ENCODE measurements at regions not wholly inside any gene's neighbourhood (a gene's known extent, or its start where the extent isn't known, plus 50 kb on each side); places are given as distances from the start of the nearest gene placed in this dataset.
"Not testable (repeated sequence)": the region's sequence is repeated elsewhere in the genome, so short reads cannot be mapped to it uniquely, and the experiment has no call there.

DNA sequence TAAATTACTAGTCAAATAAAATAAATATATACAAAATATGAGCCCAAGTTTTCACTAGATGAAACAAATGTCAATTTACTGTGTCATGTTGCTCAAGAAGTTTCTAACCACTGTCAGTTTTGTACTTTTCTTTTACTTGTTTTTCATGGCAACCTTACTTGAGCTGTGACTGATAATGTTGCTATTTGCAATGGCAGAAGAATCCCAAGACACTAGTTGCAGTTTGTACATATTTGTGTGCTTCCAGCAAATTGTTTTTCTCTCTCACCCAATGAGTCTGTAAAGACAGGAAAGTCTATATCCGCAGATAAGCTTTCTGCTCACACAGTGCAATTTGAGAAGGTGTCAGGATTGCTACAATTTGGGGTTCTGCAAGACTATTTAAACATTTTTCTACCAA, 338.6 kb upstream of the PCSK5 start:
- no peak for DNase-seq

DNA sequence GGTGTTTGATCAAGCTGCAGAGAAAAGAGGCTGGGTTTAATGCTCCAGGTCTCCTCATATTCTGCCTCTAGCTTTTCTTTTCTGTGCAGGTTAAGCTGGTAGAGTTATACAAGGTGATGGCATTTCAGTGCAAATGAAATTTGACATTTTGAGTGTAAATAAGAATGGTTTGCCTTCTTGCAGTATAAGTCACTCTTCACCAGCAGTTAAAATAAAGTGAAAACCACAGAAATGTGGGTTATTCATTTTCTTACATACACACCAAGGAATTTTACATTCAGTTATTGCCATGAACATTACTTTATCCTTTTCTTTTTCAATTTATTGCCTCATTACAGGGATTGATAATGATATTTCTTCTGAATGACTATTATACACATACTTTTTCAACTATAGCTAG, 337.5 kb upstream of the PCSK5 start:
- DNase-seq, result no peak

DNA sequence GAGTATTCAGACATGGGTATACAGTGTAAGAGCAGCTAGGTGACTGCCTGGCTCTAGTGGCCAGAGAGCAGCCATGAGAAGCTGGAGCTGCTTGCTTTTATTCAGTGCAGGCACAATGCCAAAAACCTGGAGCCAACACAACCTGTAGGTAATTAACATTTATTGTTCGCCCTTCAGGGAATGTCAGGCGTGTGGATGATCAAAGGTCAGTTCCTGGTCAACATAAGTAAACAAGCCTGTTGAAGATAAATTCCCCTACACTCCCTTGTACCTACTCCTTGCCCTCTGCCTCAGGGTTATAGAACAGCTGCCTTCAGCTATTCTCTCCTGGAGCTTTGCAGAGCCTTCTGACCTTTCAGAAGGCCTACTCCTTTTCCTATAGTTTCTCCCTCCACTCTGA, 323.7 kb upstream of the PCSK5 start:
- not testable (repeated sequence) for DNase-seq

DNA sequence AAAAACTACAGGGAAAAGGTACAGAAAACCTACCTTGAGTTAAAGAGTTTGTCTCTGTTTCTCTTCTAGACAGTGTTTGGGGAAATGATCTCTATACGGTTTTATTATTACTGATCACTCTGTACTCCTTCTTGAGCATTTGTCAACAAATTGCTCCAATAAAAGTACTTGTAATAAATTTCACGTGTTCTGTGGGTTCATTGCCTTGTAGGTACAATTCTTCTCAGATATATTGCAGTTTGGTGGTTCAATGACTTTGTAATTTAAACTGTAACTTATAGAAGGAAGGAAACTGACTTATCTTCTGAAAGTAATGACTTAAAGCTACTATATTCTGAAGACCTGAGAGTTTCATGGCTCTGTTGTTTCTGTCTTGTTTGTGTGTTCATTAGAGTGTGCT, 319.9 kb upstream of the PCSK5 start:
- DNase-seq, result no peak

DNA sequence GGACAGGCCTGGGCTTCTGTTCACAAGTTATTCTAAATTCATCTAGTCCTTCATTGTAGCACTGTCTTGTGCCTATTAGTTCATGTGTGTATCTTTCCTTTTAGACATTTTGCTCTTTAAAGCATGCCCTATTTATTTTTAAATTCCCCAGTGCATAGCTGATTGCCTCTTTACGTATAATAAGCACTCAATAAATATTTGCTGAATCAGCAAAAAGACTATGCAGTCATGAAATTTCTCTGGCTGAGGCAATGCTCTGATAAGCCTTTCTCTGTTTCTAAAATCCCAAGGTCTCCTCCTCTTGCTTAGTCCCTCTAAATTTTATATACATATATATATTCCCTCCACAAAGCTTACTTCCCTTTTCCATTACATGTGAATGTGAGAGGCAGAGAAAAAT, 315.9 kb upstream of the PCSK5 start:
- no peak for DNase-seq

DNA sequence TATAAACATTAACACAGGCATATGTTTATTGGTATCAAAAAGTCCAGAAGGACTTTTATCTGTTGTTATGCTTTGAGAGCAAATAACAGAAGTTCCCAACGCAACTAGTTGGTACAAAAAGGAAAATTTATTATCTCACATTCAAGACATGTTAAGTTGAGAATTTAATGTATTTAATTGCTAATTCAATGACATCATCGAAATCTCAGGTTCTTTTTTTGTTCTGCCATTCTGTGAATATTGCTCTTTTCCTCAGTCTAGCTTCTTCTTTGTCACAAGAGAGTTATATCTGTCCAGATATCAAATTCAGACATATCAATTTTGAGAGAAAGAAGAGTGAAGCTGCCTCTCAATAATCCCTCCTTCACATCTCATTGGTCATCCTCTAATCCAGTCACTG, 307.6 kb upstream of the PCSK5 start:
- no peak for DNase-seq

DNA sequence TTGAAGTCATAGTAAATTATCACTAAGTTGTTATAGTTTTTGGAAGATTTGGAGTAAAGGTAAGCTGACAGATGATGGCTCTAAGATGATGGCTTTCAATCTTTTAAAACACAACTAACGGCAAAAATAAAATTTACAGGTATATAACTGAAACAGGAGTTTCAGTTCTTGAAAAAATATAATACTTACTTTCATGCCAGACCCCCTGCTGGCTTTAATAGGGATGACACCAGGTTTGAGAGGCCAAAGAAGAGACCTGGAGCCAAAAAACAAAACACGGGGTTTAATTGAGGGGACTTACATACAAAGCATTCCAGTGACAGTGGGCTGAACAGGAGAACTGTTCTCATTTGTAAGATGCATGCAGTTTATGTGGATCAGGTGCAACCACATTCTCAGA, 301.7 kb upstream of the PCSK5 start:
- no peak for DNase-seq

DNA sequence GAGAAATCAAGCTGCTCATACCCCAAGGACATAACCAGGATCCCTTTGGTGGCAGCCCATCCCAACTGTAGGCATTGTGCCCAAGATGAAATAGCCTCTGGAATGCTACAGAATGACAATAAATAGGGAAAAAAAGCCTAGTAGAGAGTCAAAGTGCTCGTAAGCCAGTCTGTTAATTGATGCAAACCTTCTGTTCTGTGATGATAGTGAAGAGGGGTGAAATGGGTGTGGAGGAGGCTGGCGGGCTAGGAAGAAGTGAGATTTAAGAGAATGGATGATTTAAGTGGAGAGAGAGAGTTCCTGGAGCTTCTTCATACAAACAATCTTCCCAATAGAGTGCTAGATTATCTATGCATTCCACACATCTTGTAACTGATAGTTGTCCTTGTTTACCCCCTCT, 301.0 kb upstream of the PCSK5 start:
- DNase-seq, result no peak

DNA sequence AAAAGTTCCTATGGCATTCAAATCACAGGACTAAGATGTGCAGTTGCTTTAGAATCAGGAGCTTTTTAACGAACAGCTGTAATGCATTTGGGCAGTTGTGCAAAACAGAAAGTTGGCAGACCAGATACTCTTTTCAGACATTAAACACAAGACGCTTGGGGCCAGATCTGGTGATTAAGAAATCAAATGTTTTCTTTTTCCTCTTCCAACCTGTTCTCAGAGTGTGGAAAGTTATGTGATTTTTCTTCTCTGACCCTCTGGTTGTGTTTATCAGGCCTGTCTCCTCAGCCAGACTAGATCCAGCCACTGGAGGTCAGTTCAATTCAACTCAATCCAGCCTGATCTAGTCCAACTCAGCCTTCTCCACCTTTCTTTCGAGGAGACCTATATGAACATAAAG, 298.5 kb upstream of the PCSK5 start:
- no peak for DNase-seq

DNA sequence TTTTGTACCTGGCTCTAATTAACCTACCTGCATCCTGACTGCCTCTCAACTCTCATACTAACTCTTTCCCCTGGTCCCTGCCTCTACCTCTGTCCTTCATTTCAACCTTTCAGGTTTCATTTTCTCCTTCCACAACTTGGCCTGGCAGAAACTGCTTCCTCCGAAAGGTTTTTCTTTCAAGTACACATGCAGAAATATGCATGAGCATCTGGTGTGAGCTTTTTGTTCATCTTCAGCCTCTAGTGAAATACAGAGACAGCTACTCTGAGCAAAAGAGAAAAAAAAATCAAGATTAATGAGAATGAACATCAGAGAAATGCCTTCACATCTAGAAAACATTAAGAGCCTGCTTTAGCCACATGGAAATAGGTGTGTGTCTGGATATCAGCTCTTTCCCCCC, 297.9 kb upstream of the PCSK5 start:
- no peak for DNase-seq

DNA sequence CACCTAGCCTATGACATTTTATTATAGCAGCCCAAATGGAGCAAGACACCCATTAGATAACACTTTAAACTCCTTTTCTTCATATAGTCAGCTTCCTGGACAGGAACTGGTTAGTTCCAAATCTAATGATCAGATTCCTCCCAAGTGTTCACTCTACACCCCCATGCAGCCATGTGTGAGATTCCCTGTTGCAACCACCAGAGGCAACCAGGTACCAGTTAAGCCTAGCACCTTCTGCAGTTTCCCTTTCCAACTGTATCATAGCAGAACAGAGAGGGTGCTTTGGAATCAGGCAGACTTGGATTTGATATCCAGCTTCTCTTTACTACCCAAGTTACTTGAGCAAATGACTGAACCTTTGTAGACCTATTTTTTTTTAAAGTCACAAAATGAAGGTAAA, 296.6 kb upstream of the PCSK5 start:
- no peak for DNase-seq

DNA sequence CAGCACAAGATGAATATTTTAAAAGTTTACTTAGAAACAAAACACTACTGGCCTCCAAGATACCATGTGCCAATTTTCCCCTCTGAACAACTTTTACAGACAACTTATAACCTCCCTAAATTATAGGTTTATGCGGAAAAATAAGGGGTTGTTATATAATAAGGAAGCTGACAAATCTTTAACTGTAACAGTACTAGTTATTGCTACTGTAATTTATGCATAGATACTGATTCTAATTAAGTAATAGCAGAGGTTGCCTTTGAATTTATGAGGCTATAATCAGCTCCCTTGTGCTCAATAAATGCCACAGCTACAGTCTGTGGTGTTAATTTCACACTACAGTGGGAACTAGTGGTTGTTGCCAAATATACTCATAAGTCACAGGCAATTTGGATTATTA, 291.3 kb upstream of the PCSK5 start:
- no peak for DNase-seq

DNA sequence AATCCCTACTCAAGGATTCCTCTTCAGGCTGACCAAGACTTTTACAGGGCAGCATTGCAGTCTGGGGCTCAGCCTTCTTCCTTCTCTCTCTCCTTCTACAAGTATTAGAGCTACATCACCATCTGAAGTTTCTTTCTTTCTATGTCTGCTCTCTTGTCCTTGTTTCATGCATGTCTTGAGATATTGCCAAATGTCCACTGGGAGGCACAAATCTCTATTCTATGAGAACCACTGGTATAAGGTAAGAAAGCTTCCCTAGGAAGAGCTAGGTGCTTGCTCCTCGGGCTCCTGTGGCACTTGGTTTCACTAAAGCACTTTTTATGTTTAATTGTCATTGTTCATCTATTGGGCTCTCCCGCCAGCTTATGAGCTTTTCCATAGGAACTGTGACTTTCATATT, 289.2 kb upstream of the PCSK5 start:
- DNase-seq, result no peak

DNA sequence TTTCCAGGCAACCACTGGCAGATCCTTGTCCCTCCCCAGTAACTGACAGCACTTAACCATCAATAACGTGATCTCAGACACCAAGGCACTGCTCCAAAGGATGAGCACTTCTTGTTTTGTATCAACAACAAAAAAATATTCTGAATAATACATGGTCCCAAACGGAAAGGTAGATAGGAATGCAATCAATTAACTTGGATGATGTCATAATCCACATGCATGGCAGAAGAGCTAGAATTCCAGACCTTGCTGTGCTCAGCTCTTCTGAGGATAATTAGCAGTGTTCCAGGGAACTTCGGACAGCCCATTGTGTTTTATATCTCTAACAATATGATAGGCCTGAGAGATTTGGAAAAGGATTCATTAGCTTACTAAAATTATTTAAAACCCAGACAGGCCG, 288.4 kb upstream of the PCSK5 start:
- DNase-seq, result no peak

DNA sequence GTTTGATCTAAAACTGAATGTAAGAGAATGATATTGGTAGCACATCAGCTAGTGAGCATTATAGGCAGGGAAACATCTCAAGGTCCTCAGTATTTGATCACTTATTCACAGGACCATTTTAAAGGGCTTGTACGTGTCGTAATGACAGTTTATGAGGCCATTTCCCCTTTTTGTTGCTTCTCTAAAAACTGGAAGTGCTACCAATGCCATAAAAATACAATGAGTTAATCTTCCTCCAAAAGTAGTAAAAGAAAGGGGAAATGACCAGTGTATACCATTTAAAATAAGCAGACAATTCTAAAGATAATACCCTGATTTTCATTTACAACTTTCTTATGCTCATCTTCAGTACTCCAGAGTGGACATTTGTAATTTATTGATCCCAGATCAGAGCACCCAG, 285.8 kb upstream of the PCSK5 start:
- no peak for DNase-seq

DNA sequence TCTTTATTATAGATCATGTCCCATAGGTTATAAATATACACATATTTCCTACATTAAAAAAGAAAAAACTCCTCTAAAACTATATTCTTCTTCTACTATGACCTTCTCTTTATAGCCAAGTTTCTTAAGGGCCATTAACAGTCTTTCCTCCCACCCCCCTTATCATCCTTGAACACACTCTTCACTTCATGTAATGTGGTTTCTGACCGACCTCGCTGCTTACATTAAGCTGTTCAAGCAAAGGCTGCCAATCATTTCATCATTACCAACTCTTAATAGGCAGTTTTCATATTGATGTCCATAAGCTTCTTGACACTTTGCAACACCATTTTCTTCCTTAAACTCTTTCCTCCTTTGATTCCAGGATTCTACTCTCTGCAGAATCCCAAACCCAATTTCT, 283.0 kb upstream of the PCSK5 start:
- no peak for DNase-seq

DNA sequence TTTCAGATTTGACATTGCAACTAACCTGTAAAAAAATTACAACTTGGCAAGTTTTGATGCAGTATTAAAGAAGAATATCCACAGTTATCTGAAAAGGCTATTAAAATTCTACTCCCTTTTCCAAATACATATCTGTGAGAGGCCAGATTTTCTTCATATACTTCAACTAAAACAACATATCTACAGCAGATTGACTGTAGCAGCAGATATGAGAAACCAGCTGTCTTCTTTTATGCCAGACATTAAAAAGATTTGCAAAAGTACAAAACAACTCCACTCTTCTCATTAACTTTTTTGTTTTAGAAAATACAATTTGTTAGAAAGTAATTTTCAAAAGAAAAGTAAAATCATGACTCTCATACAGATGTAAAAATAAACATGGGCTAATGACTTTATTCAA, 281.1 kb upstream of the PCSK5 start:
- no peak for DNase-seq

DNA sequence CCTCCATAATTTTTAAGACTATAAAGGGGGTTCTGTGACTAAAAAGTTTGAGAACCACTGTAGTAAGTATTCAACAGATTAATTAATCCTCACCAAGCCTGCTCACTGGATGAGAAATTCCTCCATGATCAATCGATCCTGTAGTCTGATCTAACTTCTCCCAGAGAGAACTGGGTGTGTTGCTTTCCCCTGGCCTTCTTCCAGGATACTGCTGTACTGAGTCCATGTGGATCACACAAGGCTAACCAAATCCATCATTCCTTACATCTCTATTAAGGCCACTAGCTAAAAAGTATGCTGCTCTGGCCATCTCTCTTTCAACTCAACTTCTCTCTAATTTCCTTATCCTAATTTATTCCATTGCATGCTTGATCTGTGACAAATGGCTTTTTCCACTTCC, 280.2 kb upstream of the PCSK5 start:
- no peak for DNase-seq

DNA sequence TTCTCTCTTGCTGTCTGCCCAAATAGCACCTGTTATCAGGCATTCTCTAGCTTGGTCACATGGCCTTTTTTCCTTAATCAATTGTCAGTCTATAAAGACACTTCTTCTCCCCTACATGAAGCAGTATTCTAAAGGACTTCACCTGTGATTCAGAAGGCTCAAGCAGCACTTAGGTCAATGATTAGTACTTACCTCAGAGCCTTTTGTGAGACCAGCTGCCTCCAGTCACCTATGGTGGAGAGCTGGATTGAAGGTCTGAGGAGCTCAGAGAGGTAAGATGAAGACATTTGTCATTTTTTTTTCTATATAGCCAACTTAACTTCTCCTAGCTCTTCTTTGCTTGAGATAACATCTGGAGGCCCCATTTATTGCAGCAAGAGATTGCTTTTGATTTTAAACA, 278.3 kb upstream of the PCSK5 start:
- DNase-seq, result no peak

DNA sequence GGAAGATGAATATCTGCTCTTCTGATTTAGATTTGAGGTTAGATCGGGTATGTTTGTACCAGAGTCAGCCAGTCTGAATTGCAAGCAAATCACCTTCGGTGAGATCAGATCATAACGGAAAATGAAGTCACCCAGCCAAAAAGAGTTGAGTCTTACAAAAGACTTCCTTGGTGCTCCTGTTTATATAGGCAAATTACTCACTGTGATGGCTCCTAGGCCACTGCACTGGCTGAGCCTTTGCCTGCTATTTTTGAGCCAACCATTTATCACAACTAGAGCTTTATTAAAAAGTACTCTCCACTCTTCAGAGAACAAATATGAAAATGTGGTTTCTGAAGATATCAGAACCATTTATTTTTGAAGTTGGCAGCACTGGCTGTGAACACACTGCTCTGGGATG, 277.7 kb upstream of the PCSK5 start:
- no peak for DNase-seq

DNA sequence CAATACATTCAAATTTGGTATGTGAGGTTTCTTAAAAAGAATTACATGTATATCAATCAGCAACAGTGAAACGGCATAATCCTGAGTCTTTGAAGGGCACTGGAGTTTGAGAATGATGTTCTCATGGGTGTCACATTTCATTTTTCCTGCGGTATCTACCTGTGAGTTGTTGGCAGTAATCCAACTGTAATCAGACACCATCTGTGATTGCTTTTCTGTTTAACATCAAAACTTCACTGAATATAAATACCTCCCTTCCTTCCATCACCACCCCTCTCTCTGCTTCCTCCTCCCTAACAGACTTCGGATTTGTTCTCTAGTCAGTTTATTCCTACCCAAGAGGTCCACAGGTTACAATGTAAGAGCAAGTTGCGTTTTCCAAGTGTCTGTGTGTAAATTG, 275.2 kb upstream of the PCSK5 start:
- peak; percentile 3 for DNase-seq

DNA sequence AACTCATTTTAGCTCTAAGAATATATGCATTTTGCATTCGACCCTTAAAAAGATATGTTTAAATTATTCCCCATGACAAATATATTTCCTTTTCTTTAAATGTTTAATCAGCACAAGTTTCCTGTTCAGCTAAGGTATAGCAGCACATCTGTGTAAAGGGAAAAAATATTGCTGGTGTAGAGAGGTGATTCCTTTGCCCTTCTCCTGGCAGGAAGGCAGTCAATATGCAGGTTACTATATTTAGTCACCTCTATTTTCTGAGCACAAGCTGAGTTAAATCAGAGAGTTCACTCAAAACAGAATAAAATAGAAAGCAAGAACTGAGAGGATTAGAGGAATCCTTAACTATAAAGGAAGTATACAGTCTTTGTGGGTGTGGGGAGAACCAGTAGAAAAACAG, 274.4 kb upstream of the PCSK5 start:
- no peak for DNase-seq

DNA sequence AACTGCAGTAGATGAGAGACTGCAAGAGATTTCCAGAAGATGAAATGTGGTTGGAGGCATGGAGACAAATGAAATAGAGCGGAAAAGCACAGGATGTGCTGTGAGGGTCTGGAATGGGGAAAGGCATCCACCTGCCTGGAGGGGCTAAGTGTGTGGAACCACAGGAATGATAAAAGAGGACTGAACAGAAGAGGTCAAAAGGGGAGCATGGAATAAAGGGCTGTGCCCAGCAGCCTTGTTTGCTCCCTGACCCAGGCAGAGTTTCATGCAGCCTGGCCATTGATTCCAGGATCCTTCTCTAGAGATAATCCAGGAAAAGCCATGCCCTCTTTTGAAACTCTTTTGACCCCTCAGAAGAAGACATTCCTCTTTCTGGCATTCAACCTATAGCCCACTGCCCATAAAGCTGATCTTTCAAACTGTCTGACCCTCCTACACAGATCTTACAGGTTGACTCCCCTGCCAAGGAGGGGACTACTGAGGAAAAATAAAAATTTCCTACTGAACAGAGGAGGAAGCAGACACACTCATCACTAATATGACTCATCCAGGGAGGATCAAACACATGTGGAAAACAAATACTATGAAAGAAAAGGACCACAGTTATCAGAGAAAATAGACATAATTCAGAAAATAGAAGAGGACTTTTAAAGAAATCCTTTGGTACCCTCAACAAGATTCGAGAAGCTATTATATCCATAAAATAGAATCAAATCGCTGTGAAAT, 273.5 kb upstream of the PCSK5 start:
- no peak for DNase-seq

DNA sequence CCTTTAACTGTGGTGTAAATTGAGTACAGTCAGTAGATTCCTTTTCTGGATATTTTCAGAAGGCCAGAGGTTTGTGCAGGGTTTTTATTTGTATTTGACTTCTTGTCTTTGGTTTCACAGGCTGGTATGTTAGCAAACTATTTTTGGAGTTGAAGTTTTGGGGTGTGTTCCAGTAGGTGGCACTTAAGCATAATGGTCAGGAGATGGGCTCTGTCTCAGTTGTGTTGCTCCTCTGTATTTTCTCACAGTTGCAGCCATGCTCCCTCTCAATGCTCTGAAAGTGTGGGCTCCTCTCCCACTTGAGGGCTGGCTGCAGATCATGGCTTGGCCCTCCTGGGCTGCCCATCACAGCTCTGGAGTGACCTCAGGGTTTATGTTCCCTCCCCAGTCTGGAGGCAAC, 267.0 kb upstream of the PCSK5 start:
- no peak for DNase-seq

DNA sequence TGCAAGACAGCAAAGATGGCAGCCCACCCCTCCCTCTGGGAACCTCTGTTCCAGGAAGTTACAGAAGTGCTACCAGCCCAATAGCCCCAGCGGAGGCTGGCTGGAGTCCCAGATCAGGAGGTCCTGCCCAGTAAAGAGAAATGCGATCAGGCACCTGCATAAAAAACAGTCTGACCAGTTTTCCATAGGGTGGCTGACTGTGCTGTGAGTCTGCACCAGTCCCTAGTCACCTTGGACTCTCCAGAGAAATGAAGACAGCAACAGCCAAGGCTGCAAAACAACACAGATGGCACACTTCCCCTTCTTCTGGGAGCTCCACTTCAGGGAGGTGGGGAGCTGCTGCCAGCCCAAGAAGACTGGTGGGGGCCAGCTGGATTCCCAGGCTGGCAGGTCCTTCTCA, 265.5 kb upstream of the PCSK5 start:
- DNase-seq, result no peak

DNA sequence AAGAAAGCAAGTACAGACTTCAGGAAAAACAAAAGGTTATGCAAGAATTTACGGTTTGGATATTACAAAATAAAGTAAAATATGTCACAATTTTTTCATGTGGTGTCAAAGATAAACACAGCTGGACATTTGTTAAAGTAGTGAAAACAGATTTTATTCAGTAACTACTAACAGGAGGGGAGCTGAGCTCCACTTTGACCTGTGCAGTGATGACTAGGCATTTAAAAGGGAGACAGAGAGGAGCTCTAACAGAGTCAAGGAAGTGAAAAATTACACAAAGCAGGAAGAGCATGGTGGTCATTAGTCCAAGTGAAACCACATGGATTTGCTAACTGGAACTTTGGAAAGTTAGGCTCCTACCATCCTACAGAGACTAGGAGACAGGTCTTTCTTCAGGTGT, 263.6 kb upstream of the PCSK5 start:
- DNase-seq, result no peak
